ENCODE measurements at regions not wholly inside any gene's neighbourhood (a gene's known extent, or its start where the extent isn't known, plus 50 kb on each side); places are given as distances from the start of the nearest gene placed in this dataset.

DNA sequence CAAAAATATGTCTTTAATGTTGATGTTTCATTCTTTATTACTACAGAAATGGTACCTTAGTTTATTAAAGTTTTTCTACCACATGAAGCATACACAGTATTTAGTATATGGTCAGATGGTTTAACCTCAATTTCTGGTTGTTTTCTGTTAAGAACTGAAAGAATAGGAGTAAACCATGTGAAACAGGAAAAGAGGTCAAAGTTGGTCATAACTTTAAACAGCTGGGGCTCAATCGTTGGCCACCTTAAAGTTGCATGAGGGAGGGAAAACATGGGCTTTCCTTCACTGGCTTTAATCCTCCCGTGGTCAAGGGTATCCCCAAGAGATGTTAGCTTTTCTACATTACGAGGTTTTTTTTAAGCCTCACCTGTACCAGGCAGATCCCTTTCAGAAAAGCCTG is 483.3 kb upstream of the ADAMTS5 start:
- peaks cover 13% of the 10 kb centered on the region for H3K9me3 Mint-ChIP-seq
- H3K4me3 Mint-ChIP-seq = no peak overlapping the region
- no peak for DNase-seq (ENCODE audit: low spot score in 2 of 2)
- no peaks in the 10 kb centered on the region for H3K36me3 Mint-ChIP-seq
- no peak for ATAC-seq
- H3K27ac Mint-ChIP-seq = no peak overlapping the region
- H3K4me1 Mint-ChIP-seq = no peaks in the 10 kb centered on the region

GRCh38 chr21:27448960-27449359 is 482.1 kb upstream of the ADAMTS5 start:
- Mint-ChIP-seq H3K36me3 (no peaks in the 10 kb centered on the region), H3K4me3 (no peak overlapping the region), H3K4me1 (no peaks in the 10 kb centered on the region), H3K9me3 (peaks cover 16% of the 10 kb centered on the region), H3K27ac (no peak overlapping the region)
- no peak for ATAC-seq
- no peak for DNase-seq (ENCODE audit: low spot score in 2 of 2)

- no peak for ATAC-seq
- no peak for DNase-seq (ENCODE audit: low spot score in 2 of 2)
- Mint-ChIP-seq H3K9me3 (peaks cover 20% of the 10 kb centered on the region), H3K4me1 (no peaks in the 10 kb centered on the region), H3K4me3 (no peak overlapping the region), H3K27ac (no peak overlapping the region), H3K36me3 (no peaks in the 10 kb centered on the region)
Observed at GRCh38 chr21:27447843-27448242, 481.0 kb upstream of the ADAMTS5 start.

GRCh38 chr21:27429710-27430341 is 462.9 kb upstream of the ADAMTS5 start:
- H3K9me3 Mint-ChIP-seq = peaks cover 17% of the 10 kb centered on the region
- H3K4me3 Mint-ChIP-seq = no peak overlapping the region
- no peak overlapping the region for H3K27ac Mint-ChIP-seq
- no peak for DNase-seq (ENCODE audit: low spot score in 2 of 2)
- no peaks in the 10 kb centered on the region for H3K4me1 Mint-ChIP-seq
- H3K36me3 Mint-ChIP-seq = no peaks in the 10 kb centered on the region
- no peak for ATAC-seq

GRCh38 chr21:27426196-27426595 is 459.3 kb upstream of the ADAMTS5 start:
- ATAC-seq (no peak), DNase-seq (ENCODE audit: low spot score in 2 of 2) (no peak)
- Mint-ChIP-seq H3K36me3 (no peaks in the 10 kb centered on the region), H3K9me3 (peaks cover 16% of the 10 kb centered on the region), H3K4me3 (no peak overlapping the region), H3K4me1 (no peaks in the 10 kb centered on the region), H3K27ac (no peak overlapping the region)

- H3K4me1 Mint-ChIP-seq = no peaks in the 10 kb centered on the region
- peaks cover 10% of the 10 kb centered on the region for H3K9me3 Mint-ChIP-seq
- no peak overlapping the region for H3K4me3 Mint-ChIP-seq
- H3K36me3 Mint-ChIP-seq = no peaks in the 10 kb centered on the region
- no peak for DNase-seq (ENCODE audit: low spot score in 2 of 2)
- no peak for ATAC-seq
- H3K27ac Mint-ChIP-seq = no peak overlapping the region
Observed at GRCh38 chr21:27425574-27425973, 458.7 kb upstream of the ADAMTS5 start.

GRCh38 chr21:27425172-27425571 is 458.3 kb upstream of the ADAMTS5 start:
- no peak overlapping the region for H3K27ac Mint-ChIP-seq
- H3K4me3 Mint-ChIP-seq = no peak overlapping the region
- no peaks in the 10 kb centered on the region for H3K4me1 Mint-ChIP-seq
- ATAC-seq = no peak
- peaks cover 8% of the 10 kb centered on the region for H3K9me3 Mint-ChIP-seq
- no peaks in the 10 kb centered on the region for H3K36me3 Mint-ChIP-seq
- DNase-seq (ENCODE audit: low spot score in 2 of 2) = no peak

- Mint-ChIP-seq H3K4me3 (no peak overlapping the region), H3K9me3 (peaks cover 8% of the 10 kb centered on the region), H3K27ac (no peak overlapping the region), H3K36me3 (no peaks in the 10 kb centered on the region), H3K4me1 (no peaks in the 10 kb centered on the region)
- ATAC-seq (no peak), DNase-seq (ENCODE audit: low spot score in 2 of 2) (no peak)
Observed at GRCh38 chr21:27424601-27425000, 457.7 kb upstream of the ADAMTS5 start.

DNA sequence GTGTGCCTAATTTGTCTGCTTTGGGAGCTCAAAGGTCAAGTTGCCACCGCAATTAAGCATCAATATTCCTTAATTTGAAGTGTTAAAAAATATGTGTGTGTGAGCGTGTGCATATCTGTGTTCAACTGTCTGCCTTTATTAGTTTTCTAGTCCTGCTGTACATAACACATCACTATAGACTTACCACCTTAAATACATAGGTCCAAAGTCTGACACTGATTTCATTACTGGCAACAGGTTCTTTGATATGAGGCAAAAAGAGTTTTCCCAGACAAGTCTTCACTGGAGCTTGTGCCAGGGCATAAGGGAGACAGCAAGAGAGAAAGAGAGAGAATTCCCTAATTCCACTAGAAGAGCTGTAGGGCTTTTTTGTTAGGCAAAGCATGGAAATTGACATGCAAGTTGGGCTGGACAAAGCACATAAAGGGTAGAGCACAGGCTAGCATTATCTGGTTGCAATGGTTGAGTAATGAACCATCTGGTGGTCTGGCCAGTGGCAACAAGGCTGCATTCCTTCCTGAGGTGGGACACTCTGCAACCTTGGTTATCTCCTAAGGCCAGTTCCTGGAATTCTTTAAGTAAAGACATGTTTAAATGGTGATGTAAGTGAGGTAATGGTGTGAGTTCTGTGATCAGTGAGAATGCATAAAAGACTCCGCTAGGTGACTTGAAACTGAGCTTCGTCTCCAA is 457.2 kb upstream of the ADAMTS5 start:
- Mint-ChIP-seq H3K4me1 (no peaks in the 10 kb centered on the region), H3K9me3 (peaks cover 8% of the 10 kb centered on the region), H3K4me3 (no peak overlapping the region), H3K27ac (no peak overlapping the region), H3K36me3 (no peaks in the 10 kb centered on the region)
- DNase-seq (ENCODE audit: low spot score in 2 of 2) = no peak
- ATAC-seq = no peak

DNA sequence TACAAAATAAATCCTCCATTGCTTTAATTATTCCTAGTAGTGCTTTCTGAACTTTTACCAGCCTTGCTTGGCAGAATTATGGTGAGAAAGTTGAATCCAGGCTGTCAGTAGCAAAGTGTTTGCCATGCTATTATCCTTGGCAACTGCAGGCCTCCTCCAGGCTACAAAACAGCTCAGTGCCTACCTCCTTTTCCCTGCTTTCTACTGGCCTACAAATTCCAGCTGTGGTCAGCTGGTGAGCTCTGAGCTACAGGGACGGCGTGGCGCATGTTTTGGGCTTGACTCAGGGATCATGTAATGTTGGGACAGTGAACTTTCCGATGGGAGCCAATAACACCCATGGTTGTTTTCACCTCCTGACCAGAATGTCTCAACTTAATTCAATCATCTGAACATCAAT is 456.1 kb upstream of the ADAMTS5 start:
- DNase-seq (ENCODE audit: low spot score in 2 of 2) (no peak), ATAC-seq (no peak)
- Mint-ChIP-seq H3K4me3 (no peak overlapping the region), H3K4me1 (no peaks in the 10 kb centered on the region), H3K27ac (no peak overlapping the region), H3K36me3 (no peaks in the 10 kb centered on the region), H3K9me3 (peaks cover 8% of the 10 kb centered on the region)

DNA sequence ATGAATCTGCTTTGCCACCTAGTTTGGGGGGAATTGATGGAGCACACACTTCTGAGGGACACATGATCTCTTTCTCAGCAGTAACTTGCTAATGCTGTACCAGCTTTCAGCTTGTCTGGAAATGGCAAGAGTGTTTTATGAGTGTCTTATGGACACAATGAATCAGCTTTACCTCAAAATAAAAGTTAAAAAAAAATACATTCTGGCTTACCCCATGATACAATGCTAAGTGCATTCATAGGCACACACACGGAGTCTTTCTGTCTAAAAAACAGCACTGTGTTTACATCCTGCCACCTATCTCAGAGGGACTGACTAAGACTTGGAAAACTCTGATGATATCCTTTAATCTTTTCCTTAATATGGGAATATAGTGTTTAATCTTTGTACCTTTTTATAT is 455.5 kb upstream of the ADAMTS5 start:
- ATAC-seq = no peak
- Mint-ChIP-seq H3K27ac (no peak overlapping the region), H3K4me1 (no peaks in the 10 kb centered on the region)

DNA sequence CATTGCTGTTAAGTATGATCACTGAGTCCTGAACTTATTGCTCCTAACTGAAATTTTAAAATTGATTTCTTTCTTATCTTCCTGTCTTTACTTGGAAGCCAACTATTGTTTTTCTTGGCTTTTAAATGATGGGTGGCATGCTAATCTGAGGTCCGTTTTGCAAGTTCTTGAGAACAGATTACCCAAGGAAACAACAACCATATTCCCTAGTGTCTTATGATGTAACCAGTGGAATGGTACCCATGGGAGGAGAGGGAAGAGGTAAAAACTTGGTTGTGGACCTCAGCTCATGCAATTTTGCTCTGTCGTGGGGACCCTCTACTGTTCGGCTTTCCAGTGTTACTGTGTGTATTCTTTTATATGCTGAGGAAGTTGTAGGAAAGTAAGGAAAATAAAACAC is 454.8 kb upstream of the ADAMTS5 start:
- Mint-ChIP-seq H3K4me3 (no peak overlapping the region), H3K9me3 (peaks cover 8% of the 10 kb centered on the region), H3K27ac (no peak overlapping the region), H3K4me1 (no peaks in the 10 kb centered on the region), H3K36me3 (no peaks in the 10 kb centered on the region)
- DNase-seq (ENCODE audit: low spot score in 2 of 2) (no peak), ATAC-seq (no peak)

More for the DNA sequence above, 455.5 kb upstream of the ADAMTS5 start:
- Mint-ChIP-seq H3K4me3 (no peak overlapping the region), H3K36me3 (no peaks in the 10 kb centered on the region), H3K9me3 (peaks cover 8% of the 10 kb centered on the region)
- no peak for DNase-seq (ENCODE audit: low spot score in 2 of 2)

DNA sequence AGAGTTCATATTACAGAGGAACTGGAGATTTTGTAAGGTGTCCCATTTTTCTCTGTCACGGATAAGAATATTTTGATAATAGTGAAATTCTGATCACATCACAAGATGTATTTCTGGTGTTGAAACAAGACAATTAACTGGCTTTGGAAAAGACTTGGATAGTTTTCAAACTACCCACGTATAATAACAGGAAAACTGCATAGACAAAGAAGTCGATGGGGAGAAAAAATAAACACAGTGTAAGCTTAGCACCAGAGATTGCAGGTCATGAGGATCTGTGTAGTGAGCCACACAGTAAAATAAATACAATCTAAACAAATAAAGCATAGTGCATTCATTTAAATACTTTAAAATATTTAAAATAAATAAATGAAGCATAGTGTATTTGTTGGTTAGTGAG is 452.3 kb upstream of the ADAMTS5 start:
- Mint-ChIP-seq H3K4me1 (no peaks in the 10 kb centered on the region), H3K4me3 (no peak overlapping the region), H3K9me3 (peaks cover 5% of the 10 kb centered on the region), H3K27ac (no peak overlapping the region), H3K36me3 (no peaks in the 10 kb centered on the region)
- ATAC-seq = no peak
- no peak for DNase-seq (ENCODE audit: low spot score in 2 of 2)

GRCh38 chr21:27418346-27418745 is 451.5 kb upstream of the ADAMTS5 start:
- no peak for ATAC-seq

DNA sequence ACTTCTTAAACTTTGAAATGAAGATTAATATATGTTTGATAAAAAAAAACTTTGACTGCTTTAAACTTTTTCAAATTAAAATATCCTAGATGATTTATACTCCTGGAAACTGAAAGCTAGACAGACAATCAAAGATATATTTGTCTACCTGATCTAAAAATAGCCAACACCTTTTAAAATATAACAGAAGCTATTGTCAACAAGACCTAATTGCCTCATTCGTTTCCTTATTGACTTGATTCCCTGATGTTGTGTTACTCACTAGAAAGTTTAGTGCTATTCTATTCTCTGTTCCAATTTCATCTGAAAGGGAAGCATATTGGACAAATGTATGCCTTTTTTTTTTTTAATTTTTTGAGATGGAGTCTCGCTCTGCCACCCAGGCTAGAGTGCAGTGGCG is 445.6 kb upstream of the ADAMTS5 start:
- H3K36me3 Mint-ChIP-seq = no peaks in the 10 kb centered on the region
- ATAC-seq (no peak), DNase-seq (ENCODE audit: low spot score in 2 of 2) (no peak)
- peaks cover 5% of the 10 kb centered on the region for H3K9me3 Mint-ChIP-seq
- H3K4me1 Mint-ChIP-seq = no peaks in the 10 kb centered on the region
- H3K4me3 Mint-ChIP-seq = no peak overlapping the region
- no peak overlapping the region for H3K27ac Mint-ChIP-seq

More at GRCh38 chr21:27418346-27418745, 451.5 kb upstream of the ADAMTS5 start:
- peaks cover 6% of the 10 kb centered on the region for H3K9me3 Mint-ChIP-seq
- DNase-seq (ENCODE audit: low spot score in 2 of 2) = no peak
- no peak overlapping the region for H3K27ac Mint-ChIP-seq
- H3K4me3 Mint-ChIP-seq = no peak overlapping the region
- no peaks in the 10 kb centered on the region for H3K4me1 Mint-ChIP-seq
- H3K36me3 Mint-ChIP-seq = no peaks in the 10 kb centered on the region

DNA sequence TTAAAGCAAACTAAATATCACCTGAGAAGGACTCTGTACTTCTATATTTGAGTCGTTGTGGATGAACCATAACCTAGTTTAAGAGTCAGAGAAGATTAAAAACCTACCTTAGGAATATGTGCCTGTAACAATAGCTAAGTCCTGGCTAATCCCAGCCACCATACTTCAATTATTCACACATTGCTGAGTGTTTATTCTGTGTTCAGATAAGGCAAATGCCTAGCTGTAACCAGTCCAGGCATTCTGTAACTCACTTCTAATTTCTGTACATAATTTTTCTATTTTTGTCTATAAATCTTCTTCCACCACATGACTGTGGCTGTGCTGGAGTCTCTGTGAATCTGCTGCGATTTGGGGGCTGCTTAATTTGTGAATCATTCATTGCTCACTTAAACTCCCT is 441.9 kb upstream of the ADAMTS5 start:
- no peaks in the 10 kb centered on the region for H3K36me3 Mint-ChIP-seq
- no peak for DNase-seq (ENCODE audit: low spot score in 2 of 2)
- no peak for ATAC-seq

More for the DNA sequence above, 441.9 kb upstream of the ADAMTS5 start:
- H3K4me1 Mint-ChIP-seq = no peaks in the 10 kb centered on the region
- no peak overlapping the region for H3K4me3 Mint-ChIP-seq
- H3K27ac Mint-ChIP-seq = no peak overlapping the region
- H3K9me3 Mint-ChIP-seq = peaks cover 2% of the 10 kb centered on the region
